ENCODE measurements at regions not wholly inside any gene's neighbourhood (a gene's known extent, or its start where the extent isn't known, plus 50 kb on each side); places are given as distances from the start of the nearest gene placed in this dataset.

DNA sequence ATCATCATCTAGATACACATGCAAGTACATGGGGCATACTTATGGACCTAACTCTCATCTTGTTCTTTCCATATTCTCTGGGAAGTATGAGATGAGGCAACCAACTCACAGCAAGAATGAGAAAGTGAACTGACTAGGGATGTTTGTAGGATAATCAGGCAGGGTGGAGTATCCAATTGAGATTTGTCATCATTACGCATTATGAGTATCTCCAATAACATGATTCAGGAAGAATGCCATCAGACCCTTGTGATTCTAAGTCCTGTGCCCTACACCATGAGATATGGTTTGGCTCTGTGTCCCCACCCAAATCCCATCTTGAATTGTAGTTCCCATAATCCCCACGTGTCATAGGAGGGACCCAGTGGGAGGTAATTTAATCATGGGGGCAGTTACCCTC is 154.0 kb downstream of the SLC30A10 start:
- Histone ChIP-seq H3K9me3 (ENCODE audit: control insufficient read depth, low read depth, low read length) (no peaks in the 10 kb centered on the region), H3K4me1 (ENCODE audit: control insufficient read depth, extremely low read depth, insufficient read depth, low read length) (peaks cover 10% of the 10 kb centered on the region), H3K4me2 (ENCODE audit: control insufficient read depth, extremely low read depth, insufficient read depth, low read depth, low read length) (no peak overlapping the region), H3K9ac (ENCODE audit: control insufficient read depth, extremely low read depth, insufficient read depth, low read length) (no peak overlapping the region), H3K36me3 (ENCODE audit: control insufficient read depth in 2 of 2, extremely low read depth in 1 of 2, insufficient read depth in 2 of 2, low read length in 2 of 2) (no peaks in the 10 kb centered on the region), H3K9me1 (ENCODE audit: control insufficient read depth, extremely low read depth, insufficient read depth, low read length) (no peaks in the 10 kb centered on the region), H3K4me3 (ENCODE audit: control insufficient read depth in 2 of 3, extremely low read depth in 1 of 3, insufficient read depth in 2 of 3, low read depth in 1 of 3, low read length in 3 of 3) (no peak overlapping the region), H2AFZ (ENCODE audit: control insufficient read depth, low read length) (no peak overlapping the region), H3K27ac (ENCODE audit: control insufficient read depth, insufficient read depth, low read length) (no peak overlapping the region), H3K27me3 (ENCODE audit: control insufficient read depth, extremely low read depth, insufficient read depth, low read length) (no peaks in the 10 kb centered on the region), H3K79me2 (ENCODE audit: control insufficient read depth, insufficient read depth, low read length) (no peaks in the 10 kb centered on the region), H4K20me1 (ENCODE audit: control insufficient read depth, extremely low read depth, insufficient read depth, low read length) (no peaks in the 10 kb centered on the region)
- no peak for FAIRE-seq
- TF ChIP-seq, protein P1, sequence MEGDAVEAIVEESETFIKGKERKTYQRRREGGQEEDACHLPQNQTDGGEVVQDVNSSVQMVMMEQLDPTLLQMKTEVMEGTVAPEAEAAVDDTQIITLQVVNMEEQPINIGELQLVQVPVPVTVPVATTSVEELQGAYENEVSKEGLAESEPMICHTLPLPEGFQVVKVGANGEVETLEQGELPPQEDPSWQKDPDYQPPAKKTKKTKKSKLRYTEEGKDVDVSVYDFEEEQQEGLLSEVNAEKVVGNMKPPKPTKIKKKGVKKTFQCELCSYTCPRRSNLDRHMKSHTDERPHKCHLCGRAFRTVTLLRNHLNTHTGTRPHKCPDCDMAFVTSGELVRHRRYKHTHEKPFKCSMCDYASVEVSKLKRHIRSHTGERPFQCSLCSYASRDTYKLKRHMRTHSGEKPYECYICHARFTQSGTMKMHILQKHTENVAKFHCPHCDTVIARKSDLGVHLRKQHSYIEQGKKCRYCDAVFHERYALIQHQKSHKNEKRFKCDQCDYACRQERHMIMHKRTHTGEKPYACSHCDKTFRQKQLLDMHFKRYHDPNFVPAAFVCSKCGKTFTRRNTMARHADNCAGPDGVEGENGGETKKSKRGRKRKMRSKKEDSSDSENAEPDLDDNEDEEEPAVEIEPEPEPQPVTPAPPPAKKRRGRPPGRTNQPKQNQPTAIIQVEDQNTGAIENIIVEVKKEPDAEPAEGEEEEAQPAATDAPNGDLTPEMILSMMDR (optimal IDR thresholded peaks at IDR 0.05 in 1 of 3, IDR thresholded peaks at IDR 0.05 in 1 of 3, conservative IDR thresholded peaks at IDR 0.05 in 1 of 3; ENCODE audit: extremely low read depth in 1 of 3, insufficient read depth in 2 of 3, low read length in 3 of 3), result no peak
- no peak for TF ChIP-seq EZH2 (IDR thresholded peaks at IDR 0.05; ENCODE audit: low read length)
- dilution Hi-C loops (cut with MboI; ENCODE audit: extremely low pct_ligation_motif_present, low sequenced_read_pairs), result no loop called here
- no peak for DNase-seq (ENCODE audit: low read depth, low spot score)

DNA sequence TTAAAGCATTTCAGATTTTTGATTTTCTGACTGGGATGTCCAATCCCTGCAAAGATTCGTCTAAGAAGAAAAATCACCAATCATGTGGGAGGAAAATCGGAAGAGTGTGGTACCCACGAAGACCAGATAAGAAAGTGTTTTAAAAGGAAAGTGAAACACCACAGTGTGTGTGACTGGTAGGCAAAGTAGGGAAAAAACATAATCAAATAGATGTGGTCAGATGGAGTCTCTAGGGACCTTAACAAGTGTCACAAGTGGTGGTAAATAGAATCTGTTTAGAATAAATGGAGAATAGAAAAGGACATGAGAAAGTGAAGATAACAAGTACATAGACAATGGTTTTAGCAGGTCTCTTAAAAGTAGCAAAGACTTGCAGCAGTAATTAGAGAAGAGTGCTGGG is 154.6 kb downstream of the SLC30A10 start:
- Histone ChIP-seq H3K9me3 (ENCODE audit: control insufficient read depth, low read depth, low read length) (no peaks in the 10 kb centered on the region), H3K27me3 (ENCODE audit: control insufficient read depth, extremely low read depth, insufficient read depth, low read length) (no peaks in the 10 kb centered on the region), H3K9me1 (ENCODE audit: control insufficient read depth, extremely low read depth, insufficient read depth, low read length) (no peaks in the 10 kb centered on the region), H3K4me1 (ENCODE audit: control insufficient read depth, extremely low read depth, insufficient read depth, low read length) (peaks cover 10% of the 10 kb centered on the region), H3K27ac (ENCODE audit: control insufficient read depth, insufficient read depth, low read length) (no peak overlapping the region), H2AFZ (ENCODE audit: control insufficient read depth, low read length) (no peak overlapping the region), H3K4me3 (ENCODE audit: control insufficient read depth in 2 of 3, extremely low read depth in 1 of 3, insufficient read depth in 2 of 3, low read depth in 1 of 3, low read length in 3 of 3) (no peak overlapping the region), H3K4me2 (ENCODE audit: control insufficient read depth, extremely low read depth, insufficient read depth, low read depth, low read length) (no peak overlapping the region), H3K9ac (ENCODE audit: control insufficient read depth, extremely low read depth, insufficient read depth, low read length) (no peak overlapping the region), H3K36me3 (ENCODE audit: control insufficient read depth in 2 of 2, extremely low read depth in 1 of 2, insufficient read depth in 2 of 2, low read length in 2 of 2) (no peaks in the 10 kb centered on the region), H4K20me1 (ENCODE audit: control insufficient read depth, extremely low read depth, insufficient read depth, low read length) (no peaks in the 10 kb centered on the region), H3K79me2 (ENCODE audit: control insufficient read depth, insufficient read depth, low read length) (no peaks in the 10 kb centered on the region)
- TF ChIP-seq EZH2 (IDR thresholded peaks at IDR 0.05; ENCODE audit: low read length), result no peak
- TF ChIP-seq, protein P1 (optimal IDR thresholded peaks at IDR 0.05 in 1 of 3, IDR thresholded peaks at IDR 0.05 in 1 of 3, conservative IDR thresholded peaks at IDR 0.05 in 1 of 3; ENCODE audit: extremely low read depth in 1 of 3, insufficient read depth in 2 of 3, low read length in 3 of 3), result no peak
- no peak for FAIRE-seq
- dilution Hi-C loops (cut with MboI; ENCODE audit: extremely low pct_ligation_motif_present, low sequenced_read_pairs), result no loop called here
- DNase-seq (ENCODE audit: low read depth, low spot score), result no peak
